PFSK-1 (cell line): ENCODE measurements at regions not wholly inside any gene's neighbourhood (a gene's known extent, or its start where the extent isn't known, plus 50 kb on each side); places are given as distances from the start of the nearest gene placed in this dataset.

Experiments
- POLR2AphosphoS5 ChIP-seq: IDR thresholded peaks from 2 replicates; pipeline ENCODE4 v1.6.1; 2012; ENCODE audit warnings: low read depth, mild to moderate bottlenecking, control low read depth, low read length, moderate library complexity
- TF ChIP-seq, protein P1 (sequence below), 2 experiments: IDR thresholded peaks; 2 replicates each; pipeline versions ENCODE4 v1.6.1 to v1.8.0; 2011 to 2012; ENCODE audit warnings: low read depth in 2 of 2, low read length in 2 of 2, control low read depth in 1 of 2, inconsistent platforms in 1 of 2, mild to moderate bottlenecking in 1 of 2, moderate library complexity in 1 of 2; ENCODE audit not compliant: insufficient read depth in 1 of 2

DNA sequence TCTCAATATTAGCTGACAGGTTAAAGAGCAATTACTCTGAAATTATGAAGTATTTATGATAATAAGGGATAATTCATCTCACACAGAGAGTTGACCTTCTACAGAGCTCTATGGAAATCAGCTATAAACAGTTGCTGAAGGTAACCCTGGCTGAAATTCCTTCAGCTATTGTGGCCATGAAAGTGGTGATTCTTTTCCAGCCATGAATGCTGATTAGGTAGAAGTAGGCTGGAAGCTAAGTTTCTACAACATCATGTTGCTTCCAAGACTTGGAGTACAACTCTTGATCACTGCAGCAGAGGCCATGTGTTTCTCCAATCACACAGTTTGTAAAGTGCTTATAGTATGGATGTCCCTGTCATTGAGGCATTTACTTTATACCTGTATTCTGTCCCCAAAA, 2128.9 kb downstream of the MRPL39 start:
- no peak for TF ChIP-seq POLR2AphosphoS5
- TF ChIP-seq, protein P1, sequence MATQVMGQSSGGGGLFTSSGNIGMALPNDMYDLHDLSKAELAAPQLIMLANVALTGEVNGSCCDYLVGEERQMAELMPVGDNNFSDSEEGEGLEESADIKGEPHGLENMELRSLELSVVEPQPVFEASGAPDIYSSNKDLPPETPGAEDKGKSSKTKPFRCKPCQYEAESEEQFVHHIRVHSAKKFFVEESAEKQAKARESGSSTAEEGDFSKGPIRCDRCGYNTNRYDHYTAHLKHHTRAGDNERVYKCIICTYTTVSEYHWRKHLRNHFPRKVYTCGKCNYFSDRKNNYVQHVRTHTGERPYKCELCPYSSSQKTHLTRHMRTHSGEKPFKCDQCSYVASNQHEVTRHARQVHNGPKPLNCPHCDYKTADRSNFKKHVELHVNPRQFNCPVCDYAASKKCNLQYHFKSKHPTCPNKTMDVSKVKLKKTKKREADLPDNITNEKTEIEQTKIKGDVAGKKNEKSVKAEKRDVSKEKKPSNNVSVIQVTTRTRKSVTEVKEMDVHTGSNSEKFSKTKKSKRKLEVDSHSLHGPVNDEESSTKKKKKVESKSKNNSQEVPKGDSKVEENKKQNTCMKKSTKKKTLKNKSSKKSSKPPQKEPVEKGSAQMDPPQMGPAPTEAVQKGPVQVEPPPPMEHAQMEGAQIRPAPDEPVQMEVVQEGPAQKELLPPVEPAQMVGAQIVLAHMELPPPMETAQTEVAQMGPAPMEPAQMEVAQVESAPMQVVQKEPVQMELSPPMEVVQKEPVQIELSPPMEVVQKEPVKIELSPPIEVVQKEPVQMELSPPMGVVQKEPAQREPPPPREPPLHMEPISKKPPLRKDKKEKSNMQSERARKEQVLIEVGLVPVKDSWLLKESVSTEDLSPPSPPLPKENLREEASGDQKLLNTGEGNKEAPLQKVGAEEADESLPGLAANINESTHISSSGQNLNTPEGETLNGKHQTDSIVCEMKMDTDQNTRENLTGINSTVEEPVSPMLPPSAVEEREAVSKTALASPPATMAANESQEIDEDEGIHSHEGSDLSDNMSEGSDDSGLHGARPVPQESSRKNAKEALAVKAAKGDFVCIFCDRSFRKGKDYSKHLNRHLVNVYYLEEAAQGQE (IDR thresholded peaks at IDR 0.05; ENCODE audit: insufficient read depth in 1 of 2, low read depth in 2 of 2, low read length in 2 of 2): no peak
